A673 (cell line): ENCODE measurements at regions not wholly inside any gene's neighbourhood (a gene's known extent, or its start where the extent isn't known, plus 50 kb on each side); places are given as distances from the start of the nearest gene placed in this dataset.

Experiments used
- BruUV-seq: library from RNA; stranded (reverse); fragments of 400-500 nt; replicated peaks from 2 replicates; lab custom pipeline; 2021; lab: Mats Ljungman, UMichigan
- CTCF ChIA-PET: fragments of 300-600 bp; sonication (Branson Sonifier 250); formaldehyde crosslinking; loops from one replicate; lab custom pipeline; 2022; ENCODE audit warnings: antibody characterized with exemption; lab: Charles Lee
- POLR2A ChIA-PET: fragments of 300-600 bp; sonication (Branson Sonifier 250); formaldehyde crosslinking; loops from one replicate; lab custom pipeline; 2022; ENCODE audit warnings: antibody characterized with exemption; ENCODE audit not compliant: low non-redundant PET; lab: Charles Lee
- DNase-seq: peaks from one replicate; pipeline ENCODE4 v3.0.0-alpha.2; 2015; ENCODE audit warnings: low spot score
- H3K27ac ChIP-seq: fragments of 200-600 bp; sonication (generic); 2 replicates; pipeline ENCODE4 v1.5.1; 2016; ENCODE audit warnings: mixed run types, low read depth, mild to moderate bottlenecking, mixed read lengths, antibody characterized with exemption, low read length; ENCODE audit not compliant: poor library complexity, severe bottlenecking
- H3K27me3 ChIP-seq: fragments of 200-600 bp; sonication (generic); replicated peaks from 2 replicates; pipeline ENCODE4 v1.6.1; 2017; ENCODE audit warnings: mixed run types, low read depth, mild to moderate bottlenecking, mixed read lengths, antibody characterized with exemption, low read length; ENCODE audit not compliant: insufficient read depth, poor library complexity
- H3K36me3 ChIP-seq: fragments of 200-600 bp; sonication (generic); 2 replicates; pipeline ENCODE4 v1.6.1; 2016; ENCODE audit warnings: mixed run types, mild to moderate bottlenecking, mixed read lengths, antibody characterized with exemption, low read length; ENCODE audit not compliant: insufficient read depth, poor library complexity, severe bottlenecking
- H3K4me1 ChIP-seq: fragments of 200-600 bp; sonication (generic); 2 replicates; pipeline ENCODE4 v1.6.1; 2017; ENCODE audit warnings: mixed run types, mild to moderate bottlenecking, mixed read lengths, antibody characterized with exemption, low read length; ENCODE audit not compliant: insufficient read depth, poor library complexity, severe bottlenecking
- H3K4me3 ChIP-seq: fragments of 200-600 bp; sonication (generic); 2 replicates; pipeline ENCODE4 v1.5.1; 2016; ENCODE audit warnings: low read depth, mixed run types, mild to moderate bottlenecking, mixed read lengths, low read length; ENCODE audit not compliant: poor library complexity, severe bottlenecking
- H3K9me3 ChIP-seq: fragments of 200-600 bp; sonication (generic); 2 replicates; pipeline ENCODE4 v1.6.1; 2016; ENCODE audit warnings: mixed run types, low read depth, mild to moderate bottlenecking, mixed read lengths, antibody characterized with exemption, low read length; ENCODE audit not compliant: poor library complexity, severe bottlenecking
- CTCF ChIP-seq: fragments of 300-800, 200-600 bp; sonication (generic); conservative IDR thresholded peaks from 2 replicates; pipeline ENCODE4 v1.5.1; 2017; ENCODE audit warnings: low read depth, mild to moderate bottlenecking, antibody characterized with exemption, low read length, moderate library complexity, mixed read lengths
- EZH2 ChIP-seq: fragments of 200-600 bp; sonication (generic); IDR thresholded peaks from 2 replicates; pipeline ENCODE4 v1.6.1; 2017; ENCODE audit warnings: borderline replicate concordance, low read depth, mild to moderate bottlenecking, mixed read lengths, antibody characterized with exemption, low read length; ENCODE audit not compliant: poor library complexity, severe bottlenecking
- intact Hi-C: fragments of 100-400 bp; cut with micrococcal nuclease; formaldehyde crosslinking; loops from one replicate; pipeline ENCODE4 v1.10.0; 2022; ENCODE audit not compliant: unreplicated experiment

- BruUV-seq, result no TSS peak
- intact Hi-C loops, result no loop called here
- no peak for TF ChIP-seq CTCF
- peak; percentile 1 for DNase-seq
- Histone ChIP-seq H3K4me1 (no peaks in the 10 kb centered on the region), H3K36me3 (no peaks in the 10 kb centered on the region), H3K9me3 (no peaks in the 10 kb centered on the region), H3K4me3 (no peak overlapping the region), H3K27ac (no peak overlapping the region), H3K27me3 (no peaks in the 10 kb centered on the region)
- ChIA-PET POLR2A (no interaction called here), CTCF (no interaction called here)
Observed at GRCh38 chr3:118577055-118577777, 457.4 kb downstream of the IGSF11 start.

- no peak overlapping the region for H3K27ac ChIP-seq
- POLR2A ChIA-PET, result no interaction called here
- no peaks in the 10 kb centered on the region for H3K4me1 ChIP-seq
- H3K27me3 ChIP-seq, result no peaks in the 10 kb centered on the region
- intact Hi-C loops, result no loop called here
- no peak for DNase-seq
- BruUV-seq, result no TSS peak
- H3K36me3 ChIP-seq, result no peaks in the 10 kb centered on the region
- CTCF ChIA-PET, result no interaction called here
- TF ChIP-seq EZH2 (no peak), CTCF (no peak)
- H3K4me3 ChIP-seq, result no peak overlapping the region
- H3K9me3 ChIP-seq, result no peaks in the 10 kb centered on the region
Observed at GRCh38 chr3:118578559-118578958, 456.1 kb downstream of the IGSF11 start.

- H3K4me3 ChIP-seq, result no peak overlapping the region
- POLR2A ChIA-PET, result interaction anchor here (0.6 kb wide), 1 partner anchor 1653 kb away, joined by 3 read pairs; no protein-coding TSS in a partner anchor
- H3K36me3 ChIP-seq, result no peaks in the 10 kb centered on the region
- CTCF ChIA-PET, result interaction anchor here (0.7 kb wide), 1 partner anchor 226 kb away, joined by 5 read pairs; no protein-coding TSS in a partner anchor
- no peaks in the 10 kb centered on the region for H3K9me3 ChIP-seq
- H3K4me1 ChIP-seq, result no peaks in the 10 kb centered on the region
- no TSS peak for BruUV-seq
- DNase-seq, result no peak
- TF ChIP-seq EZH2 (no peak), CTCF (no peak)
- intact Hi-C loops, result no loop called here
- no peaks in the 10 kb centered on the region for H3K27me3 ChIP-seq
- H3K27ac ChIP-seq, result no peak overlapping the region
Observed at GRCh38 chr3:118587037-118587741, 447.5 kb downstream of the IGSF11 start.
